ENCODE measurements at regions not wholly inside any gene's neighbourhood (a gene's known extent, or its start where the extent isn't known, plus 50 kb on each side); places are given as distances from the start of the nearest gene placed in this dataset.
"Not testable (repeated sequence)": the region's sequence is repeated elsewhere in the genome, so short reads cannot be mapped to it uniquely, and the experiment has no call there.

DNA sequence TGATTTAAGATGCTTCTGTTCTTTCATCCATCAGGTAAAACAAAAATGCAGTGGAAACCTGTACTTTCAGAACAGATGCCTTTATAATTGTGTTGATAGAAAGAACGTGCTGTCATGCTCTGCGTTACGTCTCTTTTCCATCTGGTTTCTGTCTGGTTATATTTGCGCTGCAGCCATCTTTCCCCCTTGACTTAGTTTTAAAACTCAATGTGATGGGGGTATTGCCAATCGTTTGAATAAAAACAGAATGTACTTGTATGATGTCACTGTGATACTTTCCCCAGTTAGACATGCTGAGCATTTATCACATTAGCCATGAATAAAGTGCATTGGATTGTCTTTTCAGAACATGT, 508.6 kb downstream of the ADCYAP1 start:
- H3K36me3 ChIP-seq (replicated peaks) = no peaks in the 10 kb centered on the region
- no peaks in the 10 kb centered on the region; the same call in 1 of the 2 replicates for H3K4me1 ChIP-seq
- in situ Hi-C loops (cut with MboI; ENCODE audit: low sequenced_read_pairs) = no loop called here
- no peak for DNase-seq (ENCODE audit: low spot score in 2 of 2)
- H3K27me3 ChIP-seq (ENCODE audit: low read depth) = no peaks in the 10 kb centered on the region
- H3K9me3 ChIP-seq = no peaks in the 10 kb centered on the region
- no peak overlapping the region for H3K4me3 ChIP-seq

DNA sequence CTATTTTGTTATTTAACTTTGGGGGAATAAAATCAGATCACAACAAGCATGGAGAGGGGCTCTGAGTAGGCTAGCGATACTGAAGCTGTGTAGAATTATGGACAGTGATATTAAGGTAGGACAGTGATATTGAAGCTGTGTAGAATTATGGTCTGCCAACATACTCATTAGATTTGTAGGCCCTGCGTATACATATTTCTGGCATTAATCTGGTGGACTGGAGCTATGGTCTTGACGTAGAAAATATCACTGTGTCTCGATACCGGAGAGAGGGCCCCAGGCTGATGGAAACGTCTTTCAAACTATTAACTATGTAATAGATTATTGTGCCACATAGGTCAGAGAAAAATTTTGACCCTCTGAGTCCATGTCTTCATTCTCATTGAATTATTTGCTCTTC, 511.4 kb downstream of the ADCYAP1 start:
- Histone ChIP-seq H3K4me3 (no peak overlapping the region), H3K4me1 (no peaks in the 10 kb centered on the region), H3K9me3 (no peaks in the 10 kb centered on the region), H3K36me3 (replicated peaks) (no peaks in the 10 kb centered on the region), H3K27me3 (ENCODE audit: low read depth) (no peaks in the 10 kb centered on the region)
- no peak for DNase-seq (ENCODE audit: low spot score in 2 of 2)
- in situ Hi-C loops (cut with MboI; ENCODE audit: low sequenced_read_pairs) = no loop called here

DNA sequence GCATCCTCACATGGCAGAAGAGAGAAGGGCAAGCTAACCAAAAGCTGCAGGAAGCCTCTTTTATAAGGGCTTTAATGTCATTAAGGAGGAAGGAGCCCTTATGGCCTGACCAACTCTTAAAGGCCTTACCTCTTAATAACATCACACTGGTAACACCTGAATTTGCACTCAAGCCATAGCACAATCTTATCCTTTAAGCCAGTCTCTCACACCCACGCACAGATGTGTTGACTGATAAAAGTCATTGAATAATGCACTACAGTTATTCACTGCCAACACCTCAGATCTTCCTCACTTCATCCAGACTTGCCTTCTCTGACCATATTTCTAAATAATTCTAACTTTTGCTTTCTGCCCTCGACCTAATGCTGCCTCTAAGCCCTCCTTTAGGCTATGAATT, 516.8 kb downstream of the ADCYAP1 start:
- in situ Hi-C loops (cut with MboI; ENCODE audit: low sequenced_read_pairs) = no loop called here

DNA sequence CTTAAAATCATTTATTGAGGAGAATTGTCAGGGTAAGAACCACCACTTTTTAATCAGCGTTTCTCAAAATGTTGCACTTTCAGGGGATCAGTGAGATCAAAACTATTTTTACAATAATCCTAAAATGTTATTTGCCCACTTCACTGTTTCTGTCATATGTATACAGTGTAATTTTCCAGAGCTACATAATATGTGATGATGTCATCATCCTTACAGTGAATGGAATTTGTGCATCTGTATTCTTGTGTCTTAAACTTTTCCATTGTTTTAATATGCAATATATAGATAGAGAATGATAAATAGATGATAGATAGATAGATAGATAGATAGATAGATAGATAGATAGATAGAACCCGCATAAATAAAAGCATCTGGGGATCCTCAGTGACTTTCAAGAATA, 518.0 kb downstream of the ADCYAP1 start:
- no peaks in the 10 kb centered on the region for H3K27me3 ChIP-seq (ENCODE audit: low read depth)
- H3K9me3 ChIP-seq = no peaks in the 10 kb centered on the region
- in situ Hi-C loops (cut with MboI; ENCODE audit: low sequenced_read_pairs) = no loop called here
- no peak for DNase-seq (ENCODE audit: low spot score in 2 of 2)
- H3K36me3 ChIP-seq (replicated peaks) = no peaks in the 10 kb centered on the region
- no peak overlapping the region for H3K4me3 ChIP-seq
- H3K4me1 ChIP-seq = no peaks in the 10 kb centered on the region

More for the DNA sequence above, 516.8 kb downstream of the ADCYAP1 start:
- DNase-seq (ENCODE audit: low spot score in 2 of 2) = no peak
- Histone ChIP-seq H3K27me3 (ENCODE audit: low read depth) (no peaks in the 10 kb centered on the region), H3K36me3 (replicated peaks) (no peaks in the 10 kb centered on the region), H3K4me1 (no peaks in the 10 kb centered on the region), H3K9me3 (no peaks in the 10 kb centered on the region), H3K4me3 (no peak overlapping the region)

- Histone ChIP-seq H3K9me3 (no peaks in the 10 kb centered on the region), H3K36me3 (replicated peaks) (no peaks in the 10 kb centered on the region), H3K4me1 (no peaks in the 10 kb centered on the region), H3K4me3 (no peak overlapping the region), H3K27me3 (ENCODE audit: low read depth) (no peaks in the 10 kb centered on the region)
- in situ Hi-C loops (cut with MboI; ENCODE audit: low sequenced_read_pairs) = no loop called here
- no peak for DNase-seq (ENCODE audit: low spot score in 2 of 2)
Measured at GRCh38 chr18:1425679-1426078, 521.0 kb downstream of the ADCYAP1 start.

DNA sequence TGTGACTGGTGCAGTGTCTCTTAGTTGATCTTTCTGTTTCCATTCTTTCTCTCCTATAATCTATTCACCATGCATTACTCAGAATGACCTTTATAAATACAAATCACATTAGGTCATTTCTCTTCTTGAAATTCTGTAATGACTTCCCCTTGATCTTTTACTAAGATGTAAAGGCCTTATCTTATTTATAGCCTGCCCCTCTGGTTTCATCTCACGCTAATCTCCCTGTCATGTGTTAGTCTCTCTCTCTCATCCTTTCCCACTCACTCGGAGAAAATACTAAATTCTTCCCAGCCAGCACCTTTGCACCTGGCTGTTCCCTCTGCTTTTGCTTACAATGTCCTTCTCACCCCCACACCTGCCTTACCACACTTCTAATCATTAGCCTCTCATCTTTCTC, 530.8 kb downstream of the ADCYAP1 start:
- Histone ChIP-seq H3K27me3 (ENCODE audit: low read depth) (no peaks in the 10 kb centered on the region; the same call in 1 of the 2 replicates), H3K9me3 (no peaks in the 10 kb centered on the region), H3K4me1 (no peaks in the 10 kb centered on the region), H3K4me3 (no peak overlapping the region), H3K36me3 (replicated peaks) (no peaks in the 10 kb centered on the region)
- no peak for DNase-seq (ENCODE audit: low spot score in 2 of 2)
- in situ Hi-C loops (cut with MboI; ENCODE audit: low sequenced_read_pairs) = no loop called here

- no peaks in the 10 kb centered on the region for H3K9me3 ChIP-seq
- no peak for DNase-seq (ENCODE audit: low spot score in 2 of 2)
- H3K36me3 ChIP-seq (replicated peaks) = no peaks in the 10 kb centered on the region
- in situ Hi-C loops (cut with MboI; ENCODE audit: low sequenced_read_pairs) = no loop called here
- H3K4me3 ChIP-seq = no peak overlapping the region
- no peaks in the 10 kb centered on the region; the same call in 1 of the 2 replicates for H3K27me3 ChIP-seq (ENCODE audit: low read depth)
- H3K4me1 ChIP-seq = no peaks in the 10 kb centered on the region
Measured at GRCh38 chr18:1436199-1436598, 531.5 kb downstream of the ADCYAP1 start.

- Histone ChIP-seq H3K4me3 (no peak overlapping the region), H3K9me3 (no peaks in the 10 kb centered on the region), H3K4me1 (no peaks in the 10 kb centered on the region), H3K27me3 (ENCODE audit: low read depth) (no peaks in the 10 kb centered on the region; the same call in 1 of the 2 replicates), H3K36me3 (replicated peaks) (no peaks in the 10 kb centered on the region)
- in situ Hi-C loops (cut with MboI; ENCODE audit: low sequenced_read_pairs) = no loop called here
- no peak for DNase-seq (ENCODE audit: low spot score in 2 of 2)
Measured at GRCh38 chr18:1438458-1438910, 533.8 kb downstream of the ADCYAP1 start.

DNA sequence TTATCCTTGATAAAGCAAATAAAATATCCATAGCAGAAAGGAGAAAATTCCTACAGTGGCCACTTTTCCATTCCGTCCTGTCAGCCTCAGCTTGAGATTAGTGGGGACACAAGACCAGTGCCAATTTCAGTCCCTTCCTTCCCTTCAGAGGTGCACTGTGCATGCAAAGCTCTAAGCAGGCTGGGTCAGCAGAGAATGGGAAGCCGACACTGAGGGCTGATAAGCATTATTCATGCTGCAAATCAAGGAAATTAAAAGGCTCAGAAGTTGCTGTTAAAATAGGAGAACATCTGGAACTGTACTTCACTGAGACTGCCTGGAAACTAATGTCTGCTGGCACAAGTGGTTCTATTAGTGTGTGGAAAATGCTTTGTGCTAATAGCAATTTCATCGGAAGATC, 534.3 kb downstream of the ADCYAP1 start:
- Histone ChIP-seq H3K9me3 (no peaks in the 10 kb centered on the region), H3K4me3 (no peak overlapping the region), H3K36me3 (replicated peaks) (no peaks in the 10 kb centered on the region), H3K27me3 (ENCODE audit: low read depth) (no peaks in the 10 kb centered on the region; the same call in 1 of the 2 replicates), H3K4me1 (no peaks in the 10 kb centered on the region)
- in situ Hi-C loops (cut with MboI; ENCODE audit: low sequenced_read_pairs) = no loop called here
- no peak for DNase-seq (ENCODE audit: low spot score in 2 of 2)

DNA sequence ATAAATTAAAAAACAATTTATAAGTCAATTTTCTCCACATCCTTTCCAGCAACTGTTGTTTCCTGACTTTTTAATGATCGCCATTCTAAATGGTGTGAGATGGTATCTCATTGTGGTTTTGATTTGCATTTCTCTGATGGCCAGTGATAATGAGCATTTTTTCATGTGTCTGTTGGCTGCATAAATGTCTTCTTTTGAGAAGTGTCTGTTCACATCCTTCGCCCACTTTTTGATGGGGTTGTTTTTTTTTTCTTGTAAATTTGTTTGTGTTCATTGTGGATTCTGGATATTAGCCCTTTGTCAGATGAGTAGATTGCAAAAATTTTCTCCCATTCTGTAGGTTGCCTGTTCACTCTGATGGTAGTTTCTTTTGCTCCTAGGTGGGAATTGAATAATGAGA, 539.4 kb downstream of the ADCYAP1 start:
- H3K4me1 ChIP-seq; DNase-seq (ENCODE audit: low spot score in 2 of 2); H3K4me3 ChIP-seq; H3K27me3 ChIP-seq (ENCODE audit: low read depth); in situ Hi-C loops (cut with MboI; ENCODE audit: low sequenced_read_pairs); H3K9me3 ChIP-seq; H3K36me3 ChIP-seq (replicated peaks): not testable (repeated sequence)

GRCh38 chr18:1446765-1447164, 542.1 kb downstream of the ADCYAP1 start:
- Histone ChIP-seq H3K9me3 (no peaks in the 10 kb centered on the region), H3K4me3 (no peak overlapping the region), H3K36me3 (replicated peaks) (no peaks in the 10 kb centered on the region), H3K27me3 (ENCODE audit: low read depth) (no peaks in the 10 kb centered on the region), H3K4me1 (no peaks in the 10 kb centered on the region)
- no peak for DNase-seq (ENCODE audit: low spot score in 2 of 2)
- in situ Hi-C loops (cut with MboI; ENCODE audit: low sequenced_read_pairs) = no loop called here

GRCh38 chr18:1452821-1453220, 548.1 kb downstream of the ADCYAP1 start:
- Histone ChIP-seq H3K36me3 (replicated peaks) (no peaks in the 10 kb centered on the region), H3K27me3 (ENCODE audit: low read depth) (no peaks in the 10 kb centered on the region), H3K4me3 (no peak overlapping the region), H3K9me3 (no peaks in the 10 kb centered on the region), H3K4me1 (no peaks in the 10 kb centered on the region)
- DNase-seq (ENCODE audit: low spot score in 2 of 2) = no peak
- in situ Hi-C loops (cut with MboI; ENCODE audit: low sequenced_read_pairs) = no loop called here

GRCh38 chr18:1455605-1456004, 550.9 kb downstream of the ADCYAP1 start:
- in situ Hi-C loops (cut with MboI; ENCODE audit: low sequenced_read_pairs) = no loop called here
- DNase-seq (ENCODE audit: low spot score in 2 of 2) = no peak
- Histone ChIP-seq H3K4me1 (no peaks in the 10 kb centered on the region), H3K4me3 (no peak overlapping the region), H3K36me3 (replicated peaks) (no peaks in the 10 kb centered on the region), H3K27me3 (ENCODE audit: low read depth) (no peaks in the 10 kb centered on the region), H3K9me3 (no peaks in the 10 kb centered on the region)

- no peak for DNase-seq (ENCODE audit: low spot score in 2 of 2)
- Histone ChIP-seq H3K4me1 (no peaks in the 10 kb centered on the region), H3K9me3 (no peaks in the 10 kb centered on the region), H3K36me3 (replicated peaks) (no peaks in the 10 kb centered on the region), H3K4me3 (no peak overlapping the region), H3K27me3 (ENCODE audit: low read depth) (no peaks in the 10 kb centered on the region)
- in situ Hi-C loops (cut with MboI; ENCODE audit: low sequenced_read_pairs) = no loop called here
Measured at GRCh38 chr18:1458547-1458946, 553.9 kb downstream of the ADCYAP1 start.

GRCh38 chr18:1463981-1464380, 559.3 kb downstream of the ADCYAP1 start:
- no peaks in the 10 kb centered on the region for H3K9me3 ChIP-seq
- H3K27me3 ChIP-seq (ENCODE audit: low read depth) = no peaks in the 10 kb centered on the region
- no peak overlapping the region for H3K4me3 ChIP-seq
- in situ Hi-C loops (cut with MboI; ENCODE audit: low sequenced_read_pairs) = no loop called here
- DNase-seq (ENCODE audit: low spot score in 2 of 2) = no peak
- H3K4me1 ChIP-seq = no peaks in the 10 kb centered on the region
- no peaks in the 10 kb centered on the region for H3K36me3 ChIP-seq (replicated peaks)

All from HAP-1 (cell line).